ENCODE measurements at regions not wholly inside any gene's neighbourhood (a gene's known extent, or its start where the extent isn't known, plus 50 kb on each side); places are given as distances from the start of the nearest gene placed in this dataset.

DNA sequence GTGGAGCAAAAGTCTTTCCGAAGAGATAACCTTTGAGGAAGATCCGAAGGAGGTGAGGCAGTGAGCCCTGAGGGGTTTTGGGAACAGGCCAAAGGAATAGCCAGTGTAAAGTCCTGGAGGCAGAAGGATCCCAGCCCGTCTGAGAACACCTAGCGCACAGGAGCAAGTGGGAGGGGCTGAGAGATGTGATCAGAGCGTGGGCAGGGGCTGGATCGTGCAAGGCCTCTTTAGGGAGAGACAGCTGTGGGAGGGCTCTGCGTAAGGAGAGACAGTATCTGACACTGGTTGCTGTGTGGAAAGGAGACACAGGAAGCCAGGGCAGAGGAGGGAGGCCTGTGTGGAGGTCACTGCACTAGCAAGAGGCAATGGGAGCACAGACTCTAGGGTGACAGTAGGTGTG is 68.2 kb downstream of the BARX1 start:
- TF ChIP-seq, protein P1, sequence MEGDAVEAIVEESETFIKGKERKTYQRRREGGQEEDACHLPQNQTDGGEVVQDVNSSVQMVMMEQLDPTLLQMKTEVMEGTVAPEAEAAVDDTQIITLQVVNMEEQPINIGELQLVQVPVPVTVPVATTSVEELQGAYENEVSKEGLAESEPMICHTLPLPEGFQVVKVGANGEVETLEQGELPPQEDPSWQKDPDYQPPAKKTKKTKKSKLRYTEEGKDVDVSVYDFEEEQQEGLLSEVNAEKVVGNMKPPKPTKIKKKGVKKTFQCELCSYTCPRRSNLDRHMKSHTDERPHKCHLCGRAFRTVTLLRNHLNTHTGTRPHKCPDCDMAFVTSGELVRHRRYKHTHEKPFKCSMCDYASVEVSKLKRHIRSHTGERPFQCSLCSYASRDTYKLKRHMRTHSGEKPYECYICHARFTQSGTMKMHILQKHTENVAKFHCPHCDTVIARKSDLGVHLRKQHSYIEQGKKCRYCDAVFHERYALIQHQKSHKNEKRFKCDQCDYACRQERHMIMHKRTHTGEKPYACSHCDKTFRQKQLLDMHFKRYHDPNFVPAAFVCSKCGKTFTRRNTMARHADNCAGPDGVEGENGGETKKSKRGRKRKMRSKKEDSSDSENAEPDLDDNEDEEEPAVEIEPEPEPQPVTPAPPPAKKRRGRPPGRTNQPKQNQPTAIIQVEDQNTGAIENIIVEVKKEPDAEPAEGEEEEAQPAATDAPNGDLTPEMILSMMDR (IDR thresholded peaks at IDR 0.05) = no peak
- no peak for TF ChIP-seq POLR2A (IDR thresholded peaks at IDR 0.05)
